Immature natural killer cell (primary cell): ENCODE measurements at regions not wholly inside any gene's neighbourhood (a gene's known extent, or its start where the extent isn't known, plus 50 kb on each side); places are given as distances from the start of the nearest gene placed in this dataset.

Source experiments
- DNase-seq, 3 donors: peaks; one replicate each; pipeline ENCODE4 v3.0.0; 2022; ENCODE audit warnings: mixed read lengths in 1 of 3
- H3K27ac Mint-ChIP-seq, 6 donors: one replicate each; pipeline ENCODE4 v1.8.0; 2020; ENCODE audit warnings: mixed read lengths in 6 of 6, mild to moderate bottlenecking in 5 of 6, inconsistent platforms in 4 of 6, moderate library complexity in 3 of 6
- H3K27me3 Mint-ChIP-seq, 3 donors: one replicate each; pipeline ENCODE4 v1.8.0; 2020 to 2021; ENCODE audit warnings: low read depth in 3 of 3, mild to moderate bottlenecking in 3 of 3, mixed read lengths in 3 of 3, moderate library complexity in 3 of 3, inconsistent platforms in 1 of 3
- H3K36me3 Mint-ChIP-seq, 3 donors: one replicate each; pipeline ENCODE4 v1.8.0; 2020; ENCODE audit warnings: mixed read lengths in 3 of 3, inconsistent platforms in 2 of 3, mild to moderate bottlenecking in 2 of 3
- H3K4me1 Mint-ChIP-seq, 2 donors: one replicate each; pipeline ENCODE4 v1.8.0; 2020; ENCODE audit warnings: inconsistent platforms in 2 of 2, mild to moderate bottlenecking in 2 of 2, mixed read lengths in 2 of 2, moderate library complexity in 1 of 2
- H3K4me3 Mint-ChIP-seq, 5 donors: one replicate each; pipeline ENCODE4 v1.8.0; 2020; ENCODE audit warnings: mild to moderate bottlenecking in 5 of 5, mixed read lengths in 5 of 5, inconsistent platforms in 3 of 5, moderate library complexity in 3 of 5
- H3K9me3 Mint-ChIP-seq, 6 donors: one replicate each; pipeline ENCODE4 v1.8.0; 2020; ENCODE audit warnings: mild to moderate bottlenecking in 6 of 6, mixed read lengths in 6 of 6, inconsistent platforms in 4 of 6, moderate library complexity in 3 of 6

DNA sequence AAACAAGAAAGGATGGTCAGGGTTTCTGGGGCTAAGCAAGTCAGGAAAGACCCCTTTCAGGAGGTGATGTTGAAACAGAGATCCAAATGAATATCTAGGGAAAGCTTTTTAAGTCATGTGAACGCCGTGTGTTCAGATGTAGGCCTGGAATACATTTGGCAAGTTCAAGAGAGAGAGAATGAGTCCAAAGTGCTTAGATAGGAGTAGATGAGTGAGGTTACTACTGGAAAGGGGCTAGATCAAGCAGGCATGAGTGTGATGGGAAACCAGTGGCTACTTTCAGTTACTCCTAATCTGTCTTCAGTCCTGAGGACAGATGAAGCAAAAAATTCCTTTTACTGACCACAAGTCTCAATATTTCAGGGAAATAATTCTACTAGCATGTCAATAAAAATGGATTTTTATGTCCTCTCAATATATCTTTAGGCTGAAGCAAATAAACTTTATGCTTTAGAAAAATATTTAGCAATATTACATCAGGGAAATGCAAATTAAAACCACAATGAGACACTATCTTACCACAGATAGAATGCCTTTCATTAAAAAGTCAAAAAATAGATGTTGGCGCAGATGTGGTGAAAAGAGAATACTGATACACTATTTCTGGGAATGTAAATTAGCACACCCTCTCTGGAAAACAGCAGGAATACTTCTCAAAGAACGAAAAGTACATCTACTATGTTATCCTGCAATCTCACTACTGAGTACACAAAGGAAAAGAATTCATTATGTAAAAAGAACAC is 1085.0 kb upstream of the TENM4 start:
- peaks cover 0 to 28% (median 7%) of the 10 kb centered on the region in 6 donors for H3K9me3 Mint-ChIP-seq
- no peak overlapping the region for H3K27ac Mint-ChIP-seq
- no peaks in the 10 kb centered on the region for H3K36me3 Mint-ChIP-seq
- DNase-seq = no peak
- no peak overlapping the region for H3K4me3 Mint-ChIP-seq
- H3K27me3 Mint-ChIP-seq = no peaks in the 10 kb centered on the region
- H3K4me1 Mint-ChIP-seq = no peaks in the 10 kb centered on the region

DNA sequence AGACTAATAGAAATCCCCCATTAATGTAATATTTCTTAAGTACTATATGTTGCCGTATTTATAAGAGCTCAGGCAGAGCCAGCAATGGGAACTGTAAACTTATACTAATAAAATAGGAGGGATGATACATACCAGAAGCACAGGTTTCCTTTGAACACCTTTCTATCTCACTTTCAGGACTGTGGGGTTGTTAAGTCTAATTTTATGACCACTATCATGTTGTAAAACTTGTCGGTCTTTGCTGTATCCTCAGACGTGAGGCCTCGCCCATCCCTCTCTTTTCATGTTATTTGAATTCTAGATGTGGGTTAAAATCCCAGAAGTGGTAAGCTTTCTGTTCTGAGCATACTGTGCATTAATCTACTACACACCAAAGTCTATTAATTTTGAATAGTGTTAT is 1083.5 kb upstream of the TENM4 start:
- no peak overlapping the region for H3K27ac Mint-ChIP-seq

GRCh38 chr11:80523057-80523456 is 1082.2 kb upstream of the TENM4 start:
- Mint-ChIP-seq H3K36me3 (no peaks in the 10 kb centered on the region), H3K4me3 (no peak overlapping the region), H3K9me3 (peaks cover 2 to 19% (median 8%) of the 10 kb centered on the region in 6 donors), H3K4me1 (no peaks in the 10 kb centered on the region), H3K27ac (no peak overlapping the region), H3K27me3 (no peaks in the 10 kb centered on the region)
- DNase-seq = no peak

More for the DNA sequence above, 1083.5 kb upstream of the TENM4 start:
- H3K36me3 Mint-ChIP-seq = no peaks in the 10 kb centered on the region
- no peaks in the 10 kb centered on the region for H3K27me3 Mint-ChIP-seq
- no peak for DNase-seq
- no peak overlapping the region for H3K4me3 Mint-ChIP-seq
- peaks cover 2 to 24% (median 9%) of the 10 kb centered on the region in 6 donors for H3K9me3 Mint-ChIP-seq
- no peaks in the 10 kb centered on the region for H3K4me1 Mint-ChIP-seq

- Mint-ChIP-seq H3K4me1 (no peaks in the 10 kb centered on the region), H3K27ac (no peak overlapping the region), H3K4me3 (no peak overlapping the region), H3K27me3 (no peaks in the 10 kb centered on the region), H3K36me3 (peaks cover 0 to 5% (median 0%) of the 10 kb centered on the region in 3 donors), H3K9me3 (peaks cover 3 to 29% (median 13%) of the 10 kb centered on the region in 6 donors)
- DNase-seq = no peak
Measured at GRCh38 chr11:80521592-80521991, 1080.8 kb upstream of the TENM4 start.

GRCh38 chr11:80520507-80520887 is 1079.7 kb upstream of the TENM4 start:
- no peak overlapping the region for H3K4me3 Mint-ChIP-seq

DNA sequence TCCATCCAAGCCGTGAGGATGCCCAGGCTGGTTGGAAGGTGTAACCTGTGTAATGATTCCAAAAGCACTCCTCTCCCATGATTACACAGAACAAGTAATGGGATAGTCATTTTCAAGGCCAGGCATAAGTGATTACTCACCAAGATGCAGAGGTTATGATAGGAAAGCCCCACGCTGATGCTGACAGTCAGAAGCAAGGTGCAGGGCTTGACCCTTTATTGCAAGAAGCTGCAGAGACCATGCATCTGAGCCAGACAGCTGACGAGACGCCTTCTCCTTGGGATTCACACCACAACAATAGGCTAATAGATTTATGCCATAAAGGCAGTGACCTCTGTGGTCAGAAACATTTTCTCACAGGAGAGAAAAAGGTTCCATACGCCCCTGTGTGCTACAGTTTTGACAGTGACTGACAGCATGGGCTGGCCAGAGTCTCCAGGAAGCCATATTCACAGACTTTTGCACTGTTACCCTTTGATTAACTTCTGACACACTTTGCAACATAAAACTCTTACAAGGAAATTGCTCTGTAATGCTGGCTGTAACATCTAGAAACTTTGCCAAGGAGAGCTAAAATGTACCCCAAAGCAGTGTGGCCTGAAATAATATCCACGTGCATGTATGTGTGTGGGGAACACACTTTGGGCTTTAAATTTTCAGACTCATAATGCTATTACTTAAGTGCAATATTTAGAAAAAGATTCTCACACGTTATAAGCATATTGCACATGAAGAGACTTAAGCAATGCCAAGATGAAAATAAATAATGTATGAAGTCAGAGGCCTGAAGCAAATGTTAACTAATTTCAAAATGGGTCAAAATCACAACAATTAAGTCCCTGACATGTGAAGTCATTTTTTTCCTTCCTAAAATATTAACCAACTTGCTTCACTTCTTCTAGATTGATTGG is 1079.0 kb upstream of the TENM4 start:
- Mint-ChIP-seq H3K27me3 (no peaks in the 10 kb centered on the region), H3K4me1 (no peaks in the 10 kb centered on the region), H3K9me3 (peaks cover 3 to 26% (median 12%) of the 10 kb centered on the region in 6 donors), H3K36me3 (peaks cover 0 to 5% (median 0%) of the 10 kb centered on the region in 3 donors), H3K4me3 (no peak overlapping the region), H3K27ac (no peak overlapping the region)
- DNase-seq = no peak

More at GRCh38 chr11:80520507-80520887, 1079.7 kb upstream of the TENM4 start:
- Mint-ChIP-seq H3K27ac (no peak overlapping the region), H3K27me3 (no peaks in the 10 kb centered on the region), H3K4me1 (no peaks in the 10 kb centered on the region), H3K9me3 (peaks cover 3 to 28% (median 11%) of the 10 kb centered on the region in 6 donors), H3K36me3 (peaks cover 0 to 5% (median 0%) of the 10 kb centered on the region in 3 donors)
- no peak for DNase-seq

DNA sequence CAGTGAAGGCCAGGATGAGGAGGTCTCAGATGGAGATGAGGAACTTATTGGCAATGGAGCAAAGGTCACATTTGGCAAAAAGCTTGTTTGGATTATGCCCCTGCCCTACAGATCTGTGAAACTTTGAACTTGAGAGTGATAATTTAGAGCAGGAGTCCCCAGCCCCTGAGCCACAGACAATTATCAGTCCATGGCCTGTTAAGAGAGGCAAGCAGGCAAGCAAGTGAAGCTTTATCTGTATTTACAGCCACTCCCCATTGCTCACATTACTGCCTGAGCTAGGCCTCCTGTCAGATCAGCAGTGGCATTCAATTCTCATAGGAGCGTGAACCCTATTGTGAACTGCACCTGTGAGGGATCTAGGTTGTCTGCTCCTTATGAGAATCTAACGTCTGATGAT is 1076.9 kb upstream of the TENM4 start:
- H3K27me3 Mint-ChIP-seq = no peaks in the 10 kb centered on the region
- H3K36me3 Mint-ChIP-seq = peaks cover 0 to 5% (median 0%) of the 10 kb centered on the region in 3 donors
- H3K4me1 Mint-ChIP-seq = no peaks in the 10 kb centered on the region
- H3K27ac Mint-ChIP-seq = no peak overlapping the region
- no peak overlapping the region for H3K4me3 Mint-ChIP-seq
- H3K9me3 Mint-ChIP-seq = peaks cover 6 to 41% (median 15%) of the 10 kb centered on the region in 6 donors
- no peak for DNase-seq

DNA sequence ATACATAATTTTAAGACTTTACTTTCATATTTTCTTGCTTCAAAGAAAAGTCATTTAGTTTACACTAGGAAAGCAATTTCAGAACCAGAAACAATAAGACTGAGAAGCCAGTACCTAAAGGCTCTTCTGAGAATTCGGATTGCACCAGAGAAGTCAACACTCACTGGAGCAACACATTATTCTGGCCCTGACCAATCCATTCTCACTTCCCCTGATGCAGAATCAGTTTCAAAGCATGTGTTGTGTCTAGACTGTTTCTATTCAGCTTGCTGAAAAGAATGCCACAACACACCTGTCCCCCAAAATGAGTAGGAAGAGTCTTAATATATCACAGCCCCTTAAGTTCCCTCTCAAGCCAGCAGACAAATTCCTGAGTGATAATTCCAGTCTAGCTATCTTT is 1074.3 kb upstream of the TENM4 start:
- Mint-ChIP-seq H3K27ac (no peak overlapping the region), H3K4me3 (no peak overlapping the region), H3K36me3 (peaks cover 0 to 5% (median 0%) of the 10 kb centered on the region in 3 donors), H3K9me3 (peaks cover 4 to 48% (median 18%) of the 10 kb centered on the region in 6 donors), H3K27me3 (no peaks in the 10 kb centered on the region), H3K4me1 (no peaks in the 10 kb centered on the region)
- DNase-seq = no peak

- H3K4me3 Mint-ChIP-seq = no peak overlapping the region
- H3K9me3 Mint-ChIP-seq = peaks cover 9 to 59% (median 26%) of the 10 kb centered on the region in 6 donors
- H3K27ac Mint-ChIP-seq = no peak overlapping the region
- no peaks in the 10 kb centered on the region for H3K27me3 Mint-ChIP-seq
- DNase-seq = no peak
- H3K4me1 Mint-ChIP-seq = no peaks in the 10 kb centered on the region
- H3K36me3 Mint-ChIP-seq = peaks cover 0 to 4% (median 0%) of the 10 kb centered on the region in 3 donors
Measured at GRCh38 chr11:80512491-80512890, 1071.7 kb upstream of the TENM4 start.

DNA sequence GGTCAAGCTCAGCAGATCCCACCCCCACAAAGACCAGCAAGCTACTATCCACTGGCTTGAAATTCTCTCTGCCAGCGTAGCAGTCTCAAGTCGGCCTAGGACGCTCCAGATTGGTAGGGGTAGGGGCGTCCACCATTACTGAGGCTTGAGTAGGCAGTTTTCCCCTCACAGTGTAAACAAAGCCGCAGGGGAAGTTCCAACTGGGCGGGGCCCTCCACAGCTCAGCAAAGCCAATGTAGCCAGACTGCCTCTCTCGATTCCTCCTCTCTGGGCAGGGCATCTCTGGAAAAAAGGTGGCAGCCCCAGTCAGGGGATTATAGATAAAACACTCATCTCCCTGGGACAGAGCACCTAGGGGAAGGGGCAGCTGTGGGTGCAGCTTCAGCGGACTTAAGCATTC is 1064.9 kb upstream of the TENM4 start:
- H3K36me3 Mint-ChIP-seq = no peaks in the 10 kb centered on the region
- no peak overlapping the region for H3K4me3 Mint-ChIP-seq
- H3K27me3 Mint-ChIP-seq = peaks cover 0 to 3% (median 0%) of the 10 kb centered on the region in 3 donors
- no peaks in the 10 kb centered on the region for H3K4me1 Mint-ChIP-seq
- DNase-seq = no peak
- peaks cover 11 to 42% (median 25%) of the 10 kb centered on the region in 6 donors for H3K9me3 Mint-ChIP-seq
- no peak overlapping the region for H3K27ac Mint-ChIP-seq

DNA sequence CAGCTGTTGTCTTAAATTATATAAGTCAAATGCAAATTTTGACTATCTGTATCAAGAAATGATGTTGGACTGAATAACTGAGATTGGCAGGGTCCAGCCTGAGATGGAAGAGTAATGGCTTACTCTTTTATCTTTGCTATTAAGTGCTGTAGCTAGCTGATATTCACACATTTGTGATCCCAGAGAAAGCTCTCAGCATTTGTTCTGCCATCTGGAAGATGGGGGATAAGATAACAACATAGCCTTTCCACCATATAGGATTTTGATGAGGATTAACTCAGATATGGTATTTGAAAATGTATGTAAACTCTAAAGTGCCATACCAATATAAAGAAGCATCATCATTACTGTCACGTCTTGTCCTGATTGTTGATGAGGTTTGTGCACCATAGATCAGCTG is 1063.2 kb upstream of the TENM4 start:
- H3K9me3 Mint-ChIP-seq = peaks cover 11 to 47% (median 28%) of the 10 kb centered on the region in 6 donors
- H3K27me3 Mint-ChIP-seq = peaks cover 0 to 3% (median 1%) of the 10 kb centered on the region in 3 donors
- H3K4me3 Mint-ChIP-seq = no peak overlapping the region
- H3K27ac Mint-ChIP-seq = no peak overlapping the region
- no peaks in the 10 kb centered on the region for H3K4me1 Mint-ChIP-seq
- H3K36me3 Mint-ChIP-seq = no peaks in the 10 kb centered on the region
- no peak for DNase-seq

DNA sequence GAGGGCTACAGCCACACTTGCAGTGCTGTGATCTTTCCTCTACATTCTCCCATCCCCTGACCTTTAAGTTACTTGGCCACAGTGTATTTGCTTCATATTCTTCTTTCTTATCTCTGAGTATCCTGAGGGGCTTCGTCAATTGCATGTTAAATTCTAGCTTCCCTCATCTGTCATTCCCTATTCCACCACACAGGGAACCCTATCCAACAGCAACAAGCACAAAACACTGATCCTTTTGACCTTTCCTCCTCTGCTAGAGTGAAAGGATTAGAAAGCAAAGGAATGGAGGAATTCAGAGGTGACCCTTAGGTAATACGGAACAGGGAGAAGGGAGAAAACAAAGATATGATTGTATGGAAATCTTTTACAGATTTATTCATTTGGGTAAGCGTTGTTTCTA is 1061.7 kb upstream of the TENM4 start:
- H3K4me3 Mint-ChIP-seq = no peak overlapping the region
- no peak for DNase-seq
- H3K27me3 Mint-ChIP-seq = peaks cover 0 to 3% (median 1%) of the 10 kb centered on the region in 3 donors
- peaks cover 13 to 43% (median 21%) of the 10 kb centered on the region in 6 donors for H3K9me3 Mint-ChIP-seq
- H3K4me1 Mint-ChIP-seq = no peaks in the 10 kb centered on the region
- no peak overlapping the region for H3K27ac Mint-ChIP-seq
- H3K36me3 Mint-ChIP-seq = no peaks in the 10 kb centered on the region

DNA sequence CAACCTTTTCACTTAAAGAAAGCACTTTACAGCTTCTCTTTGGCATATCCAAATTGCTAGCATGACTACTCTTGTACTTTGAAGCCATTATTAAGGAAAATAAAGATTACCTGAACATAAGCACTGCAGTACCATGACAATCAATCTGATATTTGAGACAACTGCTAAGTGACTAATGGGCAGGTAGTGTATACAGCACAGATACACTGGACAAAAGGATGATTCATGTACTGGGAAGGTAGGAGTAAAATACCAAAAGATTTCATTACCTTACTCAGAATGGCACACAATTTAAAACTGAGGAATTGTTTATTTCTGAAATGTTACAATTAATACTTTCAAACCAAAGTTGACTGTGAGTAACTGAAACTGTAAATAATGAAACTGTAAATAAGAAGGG is 1054.3 kb upstream of the TENM4 start:
- DNase-seq = no peak
- Mint-ChIP-seq H3K36me3 (no peaks in the 10 kb centered on the region), H3K27me3 (peaks cover 0 to 1% (median 0%) of the 10 kb centered on the region in 3 donors), H3K4me3 (no peak overlapping the region), H3K9me3 (peaks cover 15 to 54% (median 23%) of the 10 kb centered on the region in 6 donors), H3K4me1 (no peaks in the 10 kb centered on the region), H3K27ac (no peak overlapping the region)

GRCh38 chr11:80487952-80488351 is 1047.1 kb upstream of the TENM4 start:
- H3K4me3 Mint-ChIP-seq = no peak overlapping the region
- peaks cover 0 to 3% (median 0%) of the 10 kb centered on the region in 3 donors for H3K27me3 Mint-ChIP-seq
- no peak overlapping the region for H3K27ac Mint-ChIP-seq
- peaks cover 17 to 57% (median 24%) of the 10 kb centered on the region in 6 donors for H3K9me3 Mint-ChIP-seq
- no peak for DNase-seq
- peaks cover 0 to 4% (median 0%) of the 10 kb centered on the region in 3 donors for H3K36me3 Mint-ChIP-seq
- H3K4me1 Mint-ChIP-seq = no peaks in the 10 kb centered on the region
